ENCODE measurements at regions not wholly inside any gene's neighbourhood (a gene's known extent, or its start where the extent isn't known, plus 50 kb on each side); places are given as distances from the start of the nearest gene placed in this dataset.
"Not testable (repeated sequence)": the region's sequence is repeated elsewhere in the genome, so short reads cannot be mapped to it uniquely, and the experiment has no call there.

DNA sequence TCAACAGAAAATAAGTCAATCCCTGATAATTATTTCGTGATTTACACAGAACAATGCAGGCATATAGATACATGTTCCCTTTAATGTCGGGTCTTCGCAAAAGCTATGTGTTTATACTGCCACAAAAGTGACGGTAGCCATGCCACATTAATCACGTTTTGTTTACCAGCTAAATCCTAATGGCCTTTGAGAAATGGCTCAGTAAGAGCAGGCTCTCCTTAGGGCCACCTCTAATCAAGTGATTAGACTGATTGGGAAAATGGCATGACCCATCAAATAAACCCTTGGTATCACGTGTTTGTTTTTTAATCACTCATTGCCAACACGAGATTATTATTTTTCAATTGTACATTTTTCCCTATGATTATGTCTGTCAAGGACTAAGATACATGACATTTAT, 102.0 kb upstream of the USP25 start:
- H2AFZ ChIP-seq (ENCODE audit: low read depth), result no peak overlapping the region
- H3K4me3 ChIP-seq (IDR thresholded peaks at IDR 0.05; ENCODE audit: insufficient read depth, low read depth, low read length), result no peak overlapping the region
- H3K36me3 ChIP-seq (ENCODE audit: insufficient read depth), result no peaks in the 10 kb centered on the region
- no peaks in the 10 kb centered on the region for H3K79me2 ChIP-seq (ENCODE audit: insufficient read depth, low read depth)
- no peak overlapping the region for H3K27ac ChIP-seq
- H3K9ac ChIP-seq, result no peak overlapping the region
- no peaks in the 10 kb centered on the region for H4K20me1 ChIP-seq (ENCODE audit: insufficient read depth)
- no peaks in the 10 kb centered on the region for H3K4me1 ChIP-seq (ENCODE audit: low read depth, poor library complexity, severe bottlenecking)
- TF ChIP-seq, protein P1, sequence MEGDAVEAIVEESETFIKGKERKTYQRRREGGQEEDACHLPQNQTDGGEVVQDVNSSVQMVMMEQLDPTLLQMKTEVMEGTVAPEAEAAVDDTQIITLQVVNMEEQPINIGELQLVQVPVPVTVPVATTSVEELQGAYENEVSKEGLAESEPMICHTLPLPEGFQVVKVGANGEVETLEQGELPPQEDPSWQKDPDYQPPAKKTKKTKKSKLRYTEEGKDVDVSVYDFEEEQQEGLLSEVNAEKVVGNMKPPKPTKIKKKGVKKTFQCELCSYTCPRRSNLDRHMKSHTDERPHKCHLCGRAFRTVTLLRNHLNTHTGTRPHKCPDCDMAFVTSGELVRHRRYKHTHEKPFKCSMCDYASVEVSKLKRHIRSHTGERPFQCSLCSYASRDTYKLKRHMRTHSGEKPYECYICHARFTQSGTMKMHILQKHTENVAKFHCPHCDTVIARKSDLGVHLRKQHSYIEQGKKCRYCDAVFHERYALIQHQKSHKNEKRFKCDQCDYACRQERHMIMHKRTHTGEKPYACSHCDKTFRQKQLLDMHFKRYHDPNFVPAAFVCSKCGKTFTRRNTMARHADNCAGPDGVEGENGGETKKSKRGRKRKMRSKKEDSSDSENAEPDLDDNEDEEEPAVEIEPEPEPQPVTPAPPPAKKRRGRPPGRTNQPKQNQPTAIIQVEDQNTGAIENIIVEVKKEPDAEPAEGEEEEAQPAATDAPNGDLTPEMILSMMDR (conservative IDR thresholded peaks at IDR 0.05; ENCODE audit: low read depth, low read length), result no peak
- no peaks in the 10 kb centered on the region for H3K27me3 ChIP-seq (ENCODE audit: insufficient read depth, low read depth)
- no peak overlapping the region for H3K4me2 ChIP-seq

DNA sequence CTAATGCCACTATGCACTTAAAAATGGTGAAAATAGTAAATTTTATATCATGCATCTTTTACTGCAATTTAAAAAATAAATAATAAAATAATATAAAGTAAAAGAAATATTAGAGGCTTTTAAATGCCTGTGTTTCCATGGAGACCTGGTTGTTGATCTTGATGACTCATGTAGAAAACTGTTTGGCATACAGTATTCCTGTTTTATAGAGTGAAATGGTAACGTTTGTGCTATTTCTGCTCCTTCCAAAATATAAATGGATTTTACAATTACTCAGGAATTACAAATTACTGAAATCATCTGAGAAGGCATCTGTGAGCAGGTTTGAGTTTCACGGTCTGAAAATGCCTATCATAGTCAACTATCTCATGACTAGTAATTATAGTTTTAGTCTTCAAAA, 98.4 kb upstream of the USP25 start:
- H2AFZ ChIP-seq (ENCODE audit: low read depth), result no peak overlapping the region
- H3K27me3 ChIP-seq (ENCODE audit: insufficient read depth, low read depth), result no peaks in the 10 kb centered on the region
- H4K20me1 ChIP-seq (ENCODE audit: insufficient read depth), result no peaks in the 10 kb centered on the region
- TF ChIP-seq, protein P1 (conservative IDR thresholded peaks at IDR 0.05; ENCODE audit: low read depth, low read length), result no peak
- no peaks in the 10 kb centered on the region for H3K36me3 ChIP-seq (ENCODE audit: insufficient read depth)
- H3K79me2 ChIP-seq (ENCODE audit: insufficient read depth, low read depth), result no peaks in the 10 kb centered on the region
- no peaks in the 10 kb centered on the region for H3K4me1 ChIP-seq (ENCODE audit: low read depth, poor library complexity, severe bottlenecking)
- H3K9ac ChIP-seq, result no peak overlapping the region
- H3K4me2 ChIP-seq, result no peak overlapping the region
- no peak overlapping the region for H3K27ac ChIP-seq
- no peak overlapping the region for H3K4me3 ChIP-seq (IDR thresholded peaks at IDR 0.05; ENCODE audit: insufficient read depth, low read depth, low read length)

DNA sequence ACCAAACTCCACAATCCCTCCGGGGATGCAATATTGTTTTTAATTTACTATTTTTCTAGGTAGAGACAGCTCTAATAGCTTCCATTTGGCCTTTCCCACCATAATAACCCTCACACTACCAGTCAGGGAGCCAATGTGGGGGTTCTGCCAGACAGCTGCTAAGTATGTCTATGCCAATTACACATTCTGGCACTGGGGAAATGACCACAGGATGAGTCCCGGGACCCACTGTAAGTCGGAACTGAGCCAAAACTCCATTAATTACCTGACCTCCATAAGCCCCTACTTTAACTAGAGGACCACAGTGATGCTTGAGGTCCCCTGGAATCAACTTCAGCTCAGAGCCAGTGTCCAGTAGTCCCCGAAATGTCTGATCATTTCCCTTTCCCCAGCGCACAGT, 95.2 kb upstream of the USP25 start:
- H3K9ac ChIP-seq; H3K4me3 ChIP-seq (IDR thresholded peaks at IDR 0.05; ENCODE audit: insufficient read depth, low read depth, low read length); H3K4me2 ChIP-seq; H4K20me1 ChIP-seq (ENCODE audit: insufficient read depth); H3K4me1 ChIP-seq (ENCODE audit: low read depth, poor library complexity, severe bottlenecking); H3K79me2 ChIP-seq (ENCODE audit: insufficient read depth, low read depth); H2AFZ ChIP-seq (ENCODE audit: low read depth); H3K36me3 ChIP-seq (ENCODE audit: insufficient read depth); H3K27me3 ChIP-seq (ENCODE audit: insufficient read depth, low read depth); H3K27ac ChIP-seq: not testable (repeated sequence)

DNA sequence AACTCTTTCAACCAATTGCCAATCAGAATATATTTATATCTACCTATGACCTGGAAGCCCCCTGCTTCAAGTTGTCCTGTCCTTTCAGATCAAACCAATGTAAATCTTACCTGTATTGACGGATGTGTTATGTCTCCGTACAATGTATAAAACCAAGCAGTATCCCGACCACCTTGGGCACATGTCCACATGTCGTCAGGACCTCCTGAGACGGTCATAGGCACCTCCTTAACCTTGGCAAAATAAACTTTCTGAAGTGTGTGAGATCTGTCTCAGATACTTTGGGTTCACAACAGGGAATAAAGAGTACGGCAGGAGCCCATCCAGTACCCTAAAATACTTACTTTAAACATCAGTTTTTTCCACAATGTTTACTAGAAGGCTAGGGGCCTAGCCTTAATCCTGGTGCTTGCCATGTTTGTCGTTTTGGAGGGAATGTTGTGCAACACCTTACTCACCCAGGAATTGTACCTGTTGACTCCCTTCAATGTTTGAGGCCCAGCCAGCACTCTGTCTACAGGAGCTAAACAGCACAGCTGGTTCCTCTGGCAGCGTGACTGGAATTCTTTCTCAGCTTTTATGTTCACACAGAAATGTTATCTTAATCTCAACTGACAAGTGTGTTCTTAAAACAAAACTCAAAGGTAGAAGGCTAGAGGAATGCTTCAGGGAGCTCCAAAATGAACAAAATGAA, 90.8 kb upstream of the USP25 start:
- H4K20me1 ChIP-seq (ENCODE audit: insufficient read depth), result no peaks in the 10 kb centered on the region
- no peaks in the 10 kb centered on the region for H3K4me1 ChIP-seq (ENCODE audit: low read depth, poor library complexity, severe bottlenecking)
- no peak overlapping the region for H3K9ac ChIP-seq
- no peaks in the 10 kb centered on the region for H3K79me2 ChIP-seq (ENCODE audit: insufficient read depth, low read depth)
- H2AFZ ChIP-seq (ENCODE audit: low read depth), result no peak overlapping the region
- H3K4me2 ChIP-seq, result no peak overlapping the region
- no peaks in the 10 kb centered on the region for H3K36me3 ChIP-seq (ENCODE audit: insufficient read depth)
- H3K4me3 ChIP-seq (IDR thresholded peaks at IDR 0.05; ENCODE audit: insufficient read depth, low read depth, low read length), result no peak overlapping the region
- TF ChIP-seq, protein P1 (conservative IDR thresholded peaks at IDR 0.05; ENCODE audit: low read depth, low read length), result no peak
- H3K27ac ChIP-seq, result no peak overlapping the region
- no peaks in the 10 kb centered on the region for H3K27me3 ChIP-seq (ENCODE audit: insufficient read depth, low read depth)

DNA sequence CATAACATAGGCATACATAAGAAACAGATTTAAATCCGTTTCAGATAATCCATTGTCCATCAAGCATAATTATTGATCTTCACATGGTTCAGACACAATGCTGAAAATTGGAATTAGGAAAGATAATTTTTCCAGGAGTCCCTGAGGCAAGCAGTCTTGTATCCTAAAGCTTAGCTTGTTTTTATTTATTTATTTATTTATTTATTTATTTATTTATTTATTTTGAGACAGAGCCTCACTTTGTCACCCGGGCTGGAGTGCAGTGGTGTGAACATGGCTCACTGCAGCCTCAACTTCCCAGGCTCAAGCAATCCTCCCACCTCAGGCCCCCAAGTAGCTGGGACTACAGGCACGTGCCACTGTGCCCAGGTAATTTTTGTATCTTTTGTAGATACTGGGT, 89.7 kb upstream of the USP25 start:
- H3K4me1 ChIP-seq (ENCODE audit: low read depth, poor library complexity, severe bottlenecking); H3K79me2 ChIP-seq (ENCODE audit: insufficient read depth, low read depth); H3K27me3 ChIP-seq (ENCODE audit: insufficient read depth, low read depth); H3K4me3 ChIP-seq (IDR thresholded peaks at IDR 0.05; ENCODE audit: insufficient read depth, low read depth, low read length); H3K27ac ChIP-seq; H2AFZ ChIP-seq (ENCODE audit: low read depth); H3K36me3 ChIP-seq (ENCODE audit: insufficient read depth); H3K4me2 ChIP-seq; H3K9ac ChIP-seq; H4K20me1 ChIP-seq (ENCODE audit: insufficient read depth): not testable (repeated sequence)

Measured in KMS-11 (cell line).